ENCODE measurements at regions not wholly inside any gene's neighbourhood (a gene's known extent, or its start where the extent isn't known, plus 50 kb on each side); places are given as distances from the start of the nearest gene placed in this dataset.
"Not testable (repeated sequence)": the region's sequence is repeated elsewhere in the genome, so short reads cannot be mapped to it uniquely, and the experiment has no call there.

- no peak for DNase-seq (ENCODE audit: low read depth in 4 of 4, low spot score in 3 of 4)
These were observed 352.4 kb downstream of the BRD1 start for GRCh38 chr22:49475253-49475652.

GRCh38 chr22:49473286-49473685 is 354.4 kb downstream of the BRD1 start:
- DNase-seq (ENCODE audit: low read depth in 4 of 4, low spot score in 3 of 4): no peak

DNA sequence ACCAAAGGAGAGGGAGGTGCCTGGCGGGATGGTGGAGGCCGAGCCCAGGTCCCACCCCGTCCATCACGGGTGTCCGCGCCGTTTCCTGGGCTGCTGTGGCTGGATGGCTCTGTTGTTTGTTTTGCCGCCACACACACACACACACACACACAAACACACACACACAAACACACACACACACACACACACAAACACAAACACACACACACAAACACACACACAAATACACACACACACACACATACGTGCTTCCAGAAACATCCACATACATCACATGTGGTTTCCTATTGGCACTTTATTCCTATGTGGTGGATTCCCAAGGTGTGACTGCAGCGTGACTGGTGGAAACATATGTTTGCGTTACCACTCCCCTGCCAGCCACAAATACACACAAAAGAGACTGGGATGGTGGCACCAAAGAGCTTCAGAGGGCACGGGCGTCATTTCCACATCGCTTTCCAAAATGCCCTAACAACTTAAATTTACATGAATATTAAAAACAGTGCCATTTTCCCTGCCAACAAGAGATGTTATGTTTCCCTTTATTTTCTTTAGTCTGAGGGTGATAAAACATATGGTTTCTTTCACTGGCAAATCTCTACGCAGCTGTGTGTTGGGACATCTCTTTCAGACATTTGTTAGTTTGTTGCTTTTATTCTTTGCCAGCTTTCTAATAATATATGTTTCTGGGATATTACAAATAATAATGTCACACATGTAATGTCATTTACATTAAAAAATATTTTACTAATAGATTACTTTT is 356.8 kb downstream of the BRD1 start:
- no peak for DNase-seq (ENCODE audit: low read depth in 4 of 4, low spot score in 3 of 4)

DNA sequence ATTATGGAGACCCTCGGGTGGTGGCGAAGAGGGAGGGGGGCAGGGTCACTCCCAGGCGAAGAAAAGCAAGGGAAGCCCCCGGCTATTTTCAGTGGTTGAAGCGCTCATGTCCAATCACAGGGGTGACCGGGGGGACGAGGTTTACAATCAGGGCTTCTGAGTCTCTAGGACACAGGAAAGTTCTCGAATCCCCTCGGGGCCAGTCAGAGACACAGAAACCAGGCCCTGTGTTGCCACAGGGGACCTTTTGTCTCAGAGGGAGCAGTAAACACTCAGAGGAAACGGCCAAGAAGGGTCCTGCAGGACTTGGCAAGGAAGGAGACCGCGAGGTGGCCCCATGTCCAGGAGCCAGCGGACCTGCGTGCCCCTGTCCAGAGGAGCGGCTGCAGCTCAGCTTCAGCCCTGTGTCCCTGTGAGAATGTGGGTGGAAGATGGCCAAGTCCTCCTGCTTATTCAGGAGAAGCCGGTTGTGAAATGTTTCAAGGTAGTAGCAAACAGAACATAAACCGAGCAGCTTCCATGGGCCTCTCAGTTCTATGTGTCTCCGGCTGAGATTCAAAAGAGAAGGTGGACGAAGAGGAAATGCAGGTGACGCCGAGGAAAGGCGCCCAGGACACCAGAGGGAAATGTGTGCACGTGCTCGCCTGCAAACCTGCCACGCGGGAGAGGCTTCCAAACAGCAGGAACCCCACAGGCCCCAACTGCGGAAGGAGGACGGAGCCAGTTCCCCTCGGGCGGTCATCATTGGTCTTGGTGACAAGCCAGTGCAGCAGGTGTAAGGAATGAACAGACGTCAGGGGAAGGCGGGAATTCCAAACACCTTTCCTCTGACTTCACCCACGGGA is 357.6 kb downstream of the BRD1 start:
- no peak for DNase-seq (ENCODE audit: low read depth in 4 of 4, low spot score in 3 of 4)

- no peak for DNase-seq (ENCODE audit: low read depth in 4 of 4, low spot score in 3 of 4)
These were observed 359.0 kb downstream of the BRD1 start for GRCh38 chr22:49468487-49469198.

DNA sequence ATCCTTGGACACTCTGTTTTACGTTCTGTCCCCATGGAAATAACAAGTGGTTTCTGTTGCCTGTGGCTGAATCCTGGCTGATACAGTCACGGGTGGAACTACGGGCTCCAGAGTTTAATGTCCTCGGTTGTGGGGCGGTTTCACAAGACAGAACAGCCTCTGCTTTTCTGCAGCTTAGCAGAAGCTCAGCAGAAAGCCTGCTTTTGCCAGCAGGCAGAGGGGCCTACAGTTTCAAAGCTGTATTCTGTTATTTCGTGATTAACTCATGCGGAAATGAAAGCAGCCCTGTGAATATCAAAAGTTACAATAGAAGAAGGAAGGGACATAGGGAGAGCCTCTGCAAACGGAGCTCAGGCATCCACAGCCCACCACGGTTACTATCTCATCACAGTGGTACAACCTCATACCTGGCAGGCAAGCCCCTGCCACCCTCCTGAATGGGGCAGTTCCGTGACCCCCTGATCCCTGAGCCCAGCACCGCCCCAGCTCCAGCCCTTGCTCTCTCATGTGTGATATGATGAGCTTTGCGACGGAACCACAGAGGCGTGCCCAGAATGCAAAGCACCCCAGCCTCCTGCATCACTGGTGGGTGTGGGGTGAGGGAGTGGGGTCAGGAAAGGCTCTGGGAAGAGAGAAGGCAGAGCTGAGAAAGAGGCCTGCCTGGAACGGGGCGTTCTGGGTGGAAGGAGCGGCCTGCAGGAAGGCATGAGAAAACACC is 360.6 kb downstream of the BRD1 start:
- no peak for DNase-seq (ENCODE audit: low read depth in 4 of 4, low spot score in 3 of 4)

GRCh38 chr22:49464037-49464436 is 363.6 kb downstream of the BRD1 start:
- DNase-seq (ENCODE audit: low read depth in 4 of 4, low spot score in 3 of 4): no peak

- no peak for DNase-seq (ENCODE audit: low read depth in 4 of 4, low spot score in 3 of 4)
These were observed 364.9 kb downstream of the BRD1 start for GRCh38 chr22:49462795-49463194.

DNA sequence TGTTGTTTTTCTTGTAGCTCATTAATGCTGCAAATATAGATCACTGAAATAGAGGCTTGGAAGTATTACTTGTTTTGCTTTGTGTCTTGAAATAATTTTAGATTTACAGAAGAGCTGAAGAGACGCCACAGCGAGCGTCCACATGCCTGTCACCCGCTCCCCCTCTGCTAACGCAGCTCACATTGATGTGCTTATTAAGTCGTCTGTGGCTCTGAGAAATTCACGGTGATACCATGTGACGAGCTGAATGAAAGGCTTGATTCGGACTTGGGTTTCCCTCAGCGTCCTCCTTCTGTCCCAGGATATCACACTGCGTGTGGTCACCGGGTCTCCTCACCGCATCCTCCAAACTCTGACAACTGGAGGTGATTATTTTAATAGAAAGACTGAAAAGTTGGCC is 365.4 kb downstream of the BRD1 start:
- DNase-seq (ENCODE audit: low read depth in 4 of 4, low spot score in 3 of 4): no peak

GRCh38 chr22:49461674-49462073 is 366.0 kb downstream of the BRD1 start:
- no peak for DNase-seq (ENCODE audit: low read depth in 4 of 4, low spot score in 3 of 4)

- DNase-seq (ENCODE audit: low read depth in 4 of 4, low spot score in 3 of 4): peak in 1 of 4 donors; percentile 42
These were observed 366.9 kb downstream of the BRD1 start for GRCh38 chr22:49460592-49461281.

DNA sequence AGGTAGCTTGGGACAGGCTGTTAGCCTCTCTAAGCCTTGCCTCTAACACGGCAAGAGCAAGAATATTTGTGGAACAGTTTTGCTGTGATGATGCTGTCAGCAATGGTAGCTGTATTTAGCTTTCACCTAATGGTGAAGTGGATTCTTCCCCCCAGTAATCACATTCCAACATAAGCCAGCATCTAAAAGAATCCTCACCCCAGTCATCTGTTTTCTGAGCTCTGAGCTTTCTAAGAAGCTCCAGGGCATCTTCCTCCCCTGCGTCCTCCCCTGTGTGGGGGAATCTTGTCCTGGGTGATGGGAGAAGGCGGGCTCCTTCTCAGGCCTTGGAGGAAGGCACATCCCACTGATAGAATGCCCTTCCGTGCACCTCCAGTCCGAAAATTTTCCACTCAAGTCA is 367.6 kb downstream of the BRD1 start:
- no peak for DNase-seq (ENCODE audit: low read depth in 4 of 4, low spot score in 3 of 4)

- DNase-seq (ENCODE audit: low read depth in 4 of 4, low spot score in 3 of 4): no peak
These were observed 369.0 kb downstream of the BRD1 start for GRCh38 chr22:49458708-49459099.

GRCh38 chr22:49457946-49458707 is 369.5 kb downstream of the BRD1 start:
- no peak for DNase-seq (ENCODE audit: low read depth in 4 of 4, low spot score in 3 of 4)

- DNase-seq (ENCODE audit: low read depth in 4 of 4, low spot score in 3 of 4): no peak
These were observed 370.5 kb downstream of the BRD1 start for GRCh38 chr22:49457146-49457545.

DNA sequence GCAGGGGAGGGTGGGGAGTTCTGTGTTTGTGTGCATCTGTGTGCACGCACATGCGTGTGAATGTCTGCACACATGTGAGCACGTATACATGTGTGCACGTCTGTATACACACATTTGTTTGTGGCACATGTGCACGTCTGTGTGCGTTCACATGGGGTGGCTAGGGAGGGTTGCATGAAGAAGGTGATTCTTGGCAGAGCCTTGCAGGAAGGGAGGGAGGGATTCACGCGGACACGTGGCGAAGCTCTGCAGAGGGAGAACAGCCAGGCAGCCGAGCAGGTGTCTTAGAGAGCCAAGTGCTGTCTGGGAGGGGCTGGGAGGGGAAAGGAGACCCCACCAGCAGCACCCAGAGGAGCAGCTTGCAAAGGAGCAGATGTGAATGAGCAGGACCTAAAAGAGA is 372.1 kb downstream of the BRD1 start:
- DNase-seq (ENCODE audit: low read depth in 4 of 4, low spot score in 3 of 4): no peak

- no peak for DNase-seq (ENCODE audit: low read depth in 4 of 4, low spot score in 3 of 4)
These were observed 372.9 kb downstream of the BRD1 start for GRCh38 chr22:49454726-49455125.

DNA sequence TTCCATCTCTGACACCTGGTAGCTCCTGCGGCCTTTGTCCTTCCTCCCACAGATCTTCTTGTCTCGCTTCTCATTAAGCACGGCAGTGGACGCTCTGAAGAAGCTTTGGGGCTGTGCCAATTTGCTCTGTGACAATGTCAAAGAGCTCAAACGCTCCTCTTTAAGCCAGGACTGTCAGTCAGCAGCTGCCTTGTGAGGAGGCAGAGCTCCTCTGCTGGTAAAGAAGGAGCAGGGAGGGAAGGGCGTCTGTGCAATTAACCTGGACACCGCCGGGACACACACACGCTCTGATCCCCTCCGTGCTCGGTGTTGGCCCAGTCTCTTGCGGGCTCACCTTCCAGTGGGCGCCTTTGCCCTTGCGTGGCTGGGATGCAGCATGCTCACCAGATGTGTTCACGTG is 373.9 kb downstream of the BRD1 start:
- no peak for DNase-seq (ENCODE audit: low read depth in 4 of 4, low spot score in 3 of 4)

GRCh38 chr22:49453019-49453418 is 374.7 kb downstream of the BRD1 start:
- DNase-seq (ENCODE audit: low read depth in 4 of 4, low spot score in 3 of 4): not testable (repeated sequence)
